GM23338 (cell line): ENCODE measurements at regions not wholly inside any gene's neighbourhood (a gene's known extent, or its start where the extent isn't known, plus 50 kb on each side); places are given as distances from the start of the nearest gene placed in this dataset.

Experiments
- CREB1 ChIP-seq: fragments of 250-450 bp; sonication (Bioruptor Pico); IDR thresholded peaks from 2 replicates; pipeline ENCODE4 v1.5.0; 2020; ENCODE audit warnings: low read depth, mild to moderate bottlenecking, moderate library complexity
- CTCF ChIP-seq, 2 experiments: fragments of 200-600 bp in 1 of 2; sonication (generic) in 1 of 2; conservative IDR thresholded peaks; 2 replicates each; pipeline versions ENCODE4 v1.5.1 to v1.6.1; 2016 to 2017; ENCODE audit warnings: antibody characterized with exemption in 2 of 2, low read depth in 2 of 2, mild to moderate bottlenecking in 2 of 2, moderate library complexity in 1 of 2
- ETS1 ChIP-seq: IDR thresholded peaks from 2 replicates; pipeline ENCODE4 v1.6.1; 2016; ENCODE audit warnings: antibody characterized with exemption
- EZH2 ChIP-seq: fragments of 200-600 bp; sonication (generic); IDR thresholded peaks from one replicate; pipeline ENCODE4 v1.8.0; 2017; ENCODE audit warnings: antibody characterized with exemption, mild to moderate bottlenecking, low read depth; ENCODE audit not compliant: unreplicated experiment
- EZH2phosphoT487 ChIP-seq: fragments of 200-600 bp; sonication (generic); IDR thresholded peaks from one replicate; pipeline ENCODE4 v1.8.1; 2018; ENCODE audit warnings: antibody characterized with exemption; ENCODE audit not compliant: unreplicated experiment
- JUNB ChIP-seq: IDR thresholded peaks from one replicate; pipeline ENCODE4 v1.6.1; 2016; ENCODE audit warnings: antibody characterized with exemption; ENCODE audit not compliant: unreplicated experiment
- POLR2AphosphoS5 ChIP-seq: IDR thresholded peaks from 2 replicates; pipeline ENCODE4 v1.6.1; 2016; ENCODE audit warnings: antibody characterized with exemption, low read depth
- REST ChIP-seq: IDR thresholded peaks from one replicate; pipeline ENCODE4 v1.6.1; 2018; ENCODE audit warnings: antibody characterized with exemption; ENCODE audit not compliant: unreplicated experiment
- ZNF114 ChIP-seq: fragments of 250-450 bp; sonication (Bioruptor Pico); IDR thresholded peaks from 2 replicates; pipeline ENCODE4 v1.5.0; 2020; ENCODE audit warnings: mild to moderate bottlenecking, moderate library complexity
- ZNF462 ChIP-seq: fragments of 250-450 bp; sonication (Bioruptor Pico); IDR thresholded peaks from 2 replicates; pipeline ENCODE4 v1.5.0; 2020; ENCODE audit warnings: mild to moderate bottlenecking, moderate library complexity

GRCh38 chr5:124587280-124587679 is 159.2 kb downstream of the ZNF608 start:
- TF ChIP-seq CTCF (conservative IDR thresholded peaks at IDR 0.05; ENCODE audit: low read depth in 2 of 2) (no peak), REST (no peak), JUNB (no peak), EZH2 (no peak), EZH2phosphoT487 (no peak), POLR2AphosphoS5 (no peak), ZNF462 (CRISPR knock-in tag) (no peak), ETS1 (no peak), CREB1 (CRISPR knock-in tag) (no peak), ZNF114 (CRISPR knock-in tag) (no peak)
